Nephron progenitor cell (in vitro differentiated cells): ENCODE measurements at regions not wholly inside any gene's neighbourhood (a gene's known extent, or its start where the extent isn't known, plus 50 kb on each side); places are given as distances from the start of the nearest gene placed in this dataset.

Experiments
- DNase-seq: peaks from one replicate; pipeline ENCODE4 v3.0.0; 2021
- H3K27ac Mint-ChIP-seq: 2 replicates; pipeline ENCODE4 v1.8.0; 2021; ENCODE audit warnings: mild to moderate bottlenecking, moderate library complexity, mixed read lengths
- H3K27me3 Mint-ChIP-seq: 2 replicates; pipeline ENCODE4 v1.8.0; 2021; ENCODE audit warnings: mild to moderate bottlenecking, low read depth, mixed read lengths; ENCODE audit not compliant: poor library complexity
- H3K36me3 Mint-ChIP-seq: 2 replicates; pipeline ENCODE4 v1.8.0; 2021; ENCODE audit warnings: low read depth, mixed read lengths
- H3K4me1 Mint-ChIP-seq: 2 replicates; pipeline ENCODE4 v1.8.0; 2021; ENCODE audit warnings: mixed read lengths
- H3K4me3 Mint-ChIP-seq: 2 replicates; pipeline ENCODE4 v1.8.0; 2021; ENCODE audit warnings: mild to moderate bottlenecking, moderate library complexity, mixed read lengths
- H3K9me3 Mint-ChIP-seq: 2 replicates; pipeline ENCODE4 v1.8.0; 2021; ENCODE audit warnings: mild to moderate bottlenecking, moderate library complexity, mixed read lengths
- TF ChIP-seq, protein P1 (sequence below): fragments of 200-600 bp; sonication (generic); IDR thresholded peaks from 2 replicates; pipeline ENCODE4 v1.5.0; 2021; ENCODE audit warnings: antibody characterized with exemption

DNA sequence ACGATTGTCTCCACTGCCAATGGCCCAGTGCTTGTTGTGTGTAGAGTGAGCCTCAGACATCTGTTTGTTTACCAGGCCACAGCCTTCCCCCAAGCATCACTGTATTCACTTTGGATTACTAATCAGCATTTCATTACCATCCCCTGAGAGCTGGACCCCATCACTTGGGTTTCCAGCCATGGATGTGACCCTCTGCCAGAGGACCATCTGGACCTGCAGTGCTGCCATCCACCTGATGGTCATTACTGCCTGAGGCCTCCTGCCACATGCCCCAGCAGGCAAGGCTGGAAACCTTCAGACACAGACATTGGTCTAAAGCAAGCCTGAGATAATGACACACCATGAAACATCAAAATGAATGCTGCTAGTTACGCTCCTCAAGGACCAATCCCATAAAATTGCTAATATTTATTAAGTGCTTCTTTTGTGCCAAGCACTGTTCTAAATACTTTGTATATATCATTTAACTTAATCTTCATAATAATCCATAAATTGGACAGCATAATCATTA is 2096.3 kb upstream of the CELF4 start:
- H3K27me3 Mint-ChIP-seq = no peaks in the 10 kb centered on the region
- TF ChIP-seq, protein P1, sequence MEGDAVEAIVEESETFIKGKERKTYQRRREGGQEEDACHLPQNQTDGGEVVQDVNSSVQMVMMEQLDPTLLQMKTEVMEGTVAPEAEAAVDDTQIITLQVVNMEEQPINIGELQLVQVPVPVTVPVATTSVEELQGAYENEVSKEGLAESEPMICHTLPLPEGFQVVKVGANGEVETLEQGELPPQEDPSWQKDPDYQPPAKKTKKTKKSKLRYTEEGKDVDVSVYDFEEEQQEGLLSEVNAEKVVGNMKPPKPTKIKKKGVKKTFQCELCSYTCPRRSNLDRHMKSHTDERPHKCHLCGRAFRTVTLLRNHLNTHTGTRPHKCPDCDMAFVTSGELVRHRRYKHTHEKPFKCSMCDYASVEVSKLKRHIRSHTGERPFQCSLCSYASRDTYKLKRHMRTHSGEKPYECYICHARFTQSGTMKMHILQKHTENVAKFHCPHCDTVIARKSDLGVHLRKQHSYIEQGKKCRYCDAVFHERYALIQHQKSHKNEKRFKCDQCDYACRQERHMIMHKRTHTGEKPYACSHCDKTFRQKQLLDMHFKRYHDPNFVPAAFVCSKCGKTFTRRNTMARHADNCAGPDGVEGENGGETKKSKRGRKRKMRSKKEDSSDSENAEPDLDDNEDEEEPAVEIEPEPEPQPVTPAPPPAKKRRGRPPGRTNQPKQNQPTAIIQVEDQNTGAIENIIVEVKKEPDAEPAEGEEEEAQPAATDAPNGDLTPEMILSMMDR = no peak
- no peak overlapping the region for H3K27ac Mint-ChIP-seq
- DNase-seq = no peak
- no peaks in the 10 kb centered on the region for H3K36me3 Mint-ChIP-seq
- peaks cover 6% of the 10 kb centered on the region for H3K4me1 Mint-ChIP-seq
- no peak overlapping the region for H3K4me3 Mint-ChIP-seq
- no peaks in the 10 kb centered on the region for H3K9me3 Mint-ChIP-seq

DNA sequence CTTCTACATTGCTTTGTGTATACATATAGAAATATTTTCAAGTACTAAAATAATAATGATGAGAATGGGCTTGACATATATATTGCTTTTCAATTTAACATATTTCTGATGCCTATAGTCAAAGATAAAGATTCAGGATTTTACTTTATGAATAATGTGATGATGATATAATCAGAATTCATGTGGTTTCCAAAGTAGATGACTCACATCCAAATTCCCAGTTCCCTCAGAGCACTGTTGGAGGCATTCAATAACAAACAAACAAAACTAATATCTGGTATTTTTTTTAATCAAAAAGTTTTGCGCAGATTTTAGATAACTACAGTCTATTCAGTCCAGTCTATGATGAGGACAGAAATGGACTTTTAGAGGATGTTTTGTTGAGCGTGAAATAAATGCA is 2094.5 kb upstream of the CELF4 start:
- TF ChIP-seq, protein P1 = no peak
- no peak for DNase-seq
- Mint-ChIP-seq H3K36me3 (no peaks in the 10 kb centered on the region), H3K4me1 (peaks cover 6% of the 10 kb centered on the region), H3K27ac (no peak overlapping the region), H3K9me3 (no peaks in the 10 kb centered on the region), H3K4me3 (no peak overlapping the region), H3K27me3 (no peaks in the 10 kb centered on the region)

DNA sequence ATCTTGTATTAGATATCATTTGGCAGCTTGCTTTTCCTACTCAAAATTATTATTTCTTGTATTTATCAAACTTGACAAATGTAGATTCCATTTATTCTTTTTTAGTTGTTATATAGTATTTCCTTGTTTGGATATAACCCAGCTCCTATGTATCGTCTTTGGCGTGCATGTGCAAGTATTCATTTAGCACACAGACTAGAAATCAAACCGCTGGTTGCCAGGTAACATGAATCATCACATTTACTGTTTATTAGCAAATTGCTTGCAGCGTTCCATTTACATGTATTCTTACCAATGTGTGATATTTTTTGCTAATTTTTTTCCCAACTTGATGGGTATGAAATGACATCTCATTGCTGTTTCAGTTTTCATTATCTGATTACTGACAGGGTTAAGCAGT is 2089.7 kb upstream of the CELF4 start:
- no peaks in the 10 kb centered on the region for H3K27me3 Mint-ChIP-seq
- TF ChIP-seq, protein P1 = no peak
- DNase-seq = no peak
- H3K36me3 Mint-ChIP-seq = no peaks in the 10 kb centered on the region
- H3K4me3 Mint-ChIP-seq = no peak overlapping the region
- H3K9me3 Mint-ChIP-seq = no peaks in the 10 kb centered on the region
- no peak overlapping the region for H3K27ac Mint-ChIP-seq
- peaks cover 6% of the 10 kb centered on the region for H3K4me1 Mint-ChIP-seq

DNA sequence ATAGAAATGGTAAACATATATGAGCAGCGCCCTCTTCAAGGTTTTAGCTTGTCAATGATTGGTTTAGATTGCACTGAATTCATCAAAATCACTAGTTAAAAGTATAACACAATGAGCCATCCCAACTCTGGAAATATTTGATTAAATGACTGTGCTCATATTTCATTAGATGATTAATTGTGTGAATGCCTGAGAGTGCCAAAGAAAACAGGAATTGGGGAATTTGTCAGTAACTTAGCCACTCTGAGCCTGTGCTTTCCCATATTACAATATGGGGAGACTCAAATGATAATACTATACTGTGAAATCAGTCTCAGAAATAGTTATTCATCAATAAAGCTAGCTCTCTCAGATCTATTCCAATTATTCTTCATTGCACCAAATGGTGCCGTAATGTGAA is 2087.6 kb upstream of the CELF4 start:
- no peaks in the 10 kb centered on the region for H3K27me3 Mint-ChIP-seq
- peaks cover 7% of the 10 kb centered on the region for H3K4me1 Mint-ChIP-seq
- H3K9me3 Mint-ChIP-seq = no peaks in the 10 kb centered on the region
- no peaks in the 10 kb centered on the region for H3K36me3 Mint-ChIP-seq
- DNase-seq = no peak
- H3K27ac Mint-ChIP-seq = no peak overlapping the region
- TF ChIP-seq, protein P1 = no peak
- no peak overlapping the region for H3K4me3 Mint-ChIP-seq

DNA sequence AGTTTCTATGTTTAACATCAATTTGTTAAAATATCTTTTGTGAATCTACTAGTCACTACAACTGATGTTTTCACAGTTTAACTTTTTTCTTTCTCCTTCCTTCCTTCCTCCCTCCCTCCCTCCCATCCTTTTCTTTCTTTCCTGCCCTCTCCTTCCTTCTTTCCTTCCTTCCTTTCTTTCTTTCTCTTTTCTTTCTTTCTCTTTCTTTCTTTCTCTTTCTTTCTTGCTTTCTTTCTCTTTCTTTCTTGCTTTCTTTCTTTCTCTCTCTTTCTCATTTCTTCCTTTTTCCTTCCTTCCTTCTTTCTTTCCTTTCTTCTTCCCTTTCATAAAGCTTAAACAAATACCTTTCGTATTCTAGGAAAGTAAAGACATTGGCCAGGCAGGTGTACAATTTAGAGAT is 2083.0 kb upstream of the CELF4 start:
- TF ChIP-seq, protein P1 = no peak
- Mint-ChIP-seq H3K36me3 (peaks cover 1% of the 10 kb centered on the region), H3K27ac (peak overlapping the region; percentile 26)

More for the DNA sequence above, 2083.0 kb upstream of the CELF4 start:
- H3K27me3 Mint-ChIP-seq = peaks cover 3% of the 10 kb centered on the region
- H3K4me3 Mint-ChIP-seq = no peak overlapping the region
- H3K9me3 Mint-ChIP-seq = no peaks in the 10 kb centered on the region
- peaks cover 17% of the 10 kb centered on the region for H3K4me1 Mint-ChIP-seq
- no peak for DNase-seq
